Astrocyte of the cerebellum (primary cell): ENCODE measurements at regions not wholly inside any gene's neighbourhood (a gene's known extent, or its start where the extent isn't known, plus 50 kb on each side); places are given as distances from the start of the nearest gene placed in this dataset.

Experiments used
- DNase-seq: peaks from one replicate; pipeline ENCODE4 v3.0.0-alpha.2; 2011; ENCODE audit warnings: low read depth
- H3K4me3 ChIP-seq: 2 replicates; pipeline ENCODE4 v1.5.1; 2011; ENCODE audit warnings: mild to moderate bottlenecking, low read depth, low read length, moderate library complexity
- in situ Hi-C: cut with HindIII; loops from 2 replicates; pipeline ENCODE4 v1.10.0; 2017; ENCODE audit warnings: low sequenced_read_pairs
- TF ChIP-seq, protein P1 (sequence below): IDR thresholded peaks from 2 replicates; pipeline ENCODE4 v1.5.1; 2012; ENCODE audit warnings: low read length, low read depth, moderate library complexity, mild to moderate bottlenecking; ENCODE audit errors: missing control alignments

GRCh38 chr2:22829791-22830190, 555.2 kb upstream of the KLHL29 start:
- in situ Hi-C loops = no loop called here
- DNase-seq = no peak
- no peak overlapping the region for H3K4me3 ChIP-seq
- TF ChIP-seq, protein P1, sequence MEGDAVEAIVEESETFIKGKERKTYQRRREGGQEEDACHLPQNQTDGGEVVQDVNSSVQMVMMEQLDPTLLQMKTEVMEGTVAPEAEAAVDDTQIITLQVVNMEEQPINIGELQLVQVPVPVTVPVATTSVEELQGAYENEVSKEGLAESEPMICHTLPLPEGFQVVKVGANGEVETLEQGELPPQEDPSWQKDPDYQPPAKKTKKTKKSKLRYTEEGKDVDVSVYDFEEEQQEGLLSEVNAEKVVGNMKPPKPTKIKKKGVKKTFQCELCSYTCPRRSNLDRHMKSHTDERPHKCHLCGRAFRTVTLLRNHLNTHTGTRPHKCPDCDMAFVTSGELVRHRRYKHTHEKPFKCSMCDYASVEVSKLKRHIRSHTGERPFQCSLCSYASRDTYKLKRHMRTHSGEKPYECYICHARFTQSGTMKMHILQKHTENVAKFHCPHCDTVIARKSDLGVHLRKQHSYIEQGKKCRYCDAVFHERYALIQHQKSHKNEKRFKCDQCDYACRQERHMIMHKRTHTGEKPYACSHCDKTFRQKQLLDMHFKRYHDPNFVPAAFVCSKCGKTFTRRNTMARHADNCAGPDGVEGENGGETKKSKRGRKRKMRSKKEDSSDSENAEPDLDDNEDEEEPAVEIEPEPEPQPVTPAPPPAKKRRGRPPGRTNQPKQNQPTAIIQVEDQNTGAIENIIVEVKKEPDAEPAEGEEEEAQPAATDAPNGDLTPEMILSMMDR = no peak

DNA sequence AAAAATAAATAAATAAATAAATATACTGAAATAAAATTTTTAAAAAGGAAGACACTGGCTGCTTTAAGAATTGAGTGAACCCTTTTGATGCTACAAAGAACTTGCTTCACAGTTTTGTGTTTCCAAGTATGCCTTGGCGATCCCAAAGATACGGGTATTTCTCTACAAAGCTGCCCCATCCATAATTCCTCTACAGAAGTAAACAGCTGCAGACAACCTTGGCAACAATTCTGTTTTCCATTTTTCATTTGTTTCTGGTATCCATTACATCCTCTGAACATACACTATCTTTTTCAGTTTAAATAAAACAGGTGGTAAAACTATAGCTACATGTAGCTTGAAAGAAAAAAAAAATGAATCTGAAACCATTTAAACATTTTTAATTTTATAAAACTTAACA, 552.8 kb upstream of the KLHL29 start:
- no peak for DNase-seq
- H3K4me3 ChIP-seq = no peak overlapping the region
- in situ Hi-C loops = no loop called here
- TF ChIP-seq, protein P1 = no peak

DNA sequence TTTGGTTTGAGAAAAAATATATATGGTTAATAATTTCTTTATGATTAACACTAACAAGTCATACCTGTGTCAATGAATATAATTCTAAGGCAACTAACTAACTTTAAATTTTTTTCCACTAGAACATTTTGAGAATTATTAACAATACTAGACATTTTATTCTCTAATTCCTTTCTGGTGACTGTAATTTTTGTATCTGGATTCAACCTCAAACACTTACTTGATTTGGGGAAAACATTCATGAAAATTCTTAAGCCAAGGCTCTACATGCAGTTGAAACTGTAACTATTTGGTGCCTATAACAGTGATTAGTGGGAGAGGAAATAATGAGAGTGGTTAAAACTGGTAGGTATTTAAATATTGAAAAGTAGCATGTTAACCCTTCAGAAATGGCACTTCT, 546.5 kb upstream of the KLHL29 start:
- no peak for DNase-seq
- in situ Hi-C loops = no loop called here
- no peak overlapping the region for H3K4me3 ChIP-seq
- TF ChIP-seq, protein P1 = no peak

- in situ Hi-C loops = no loop called here
- TF ChIP-seq, protein P1 = no peak
Measured at GRCh38 chr2:22842205-22842869, 542.6 kb upstream of the KLHL29 start.

DNA sequence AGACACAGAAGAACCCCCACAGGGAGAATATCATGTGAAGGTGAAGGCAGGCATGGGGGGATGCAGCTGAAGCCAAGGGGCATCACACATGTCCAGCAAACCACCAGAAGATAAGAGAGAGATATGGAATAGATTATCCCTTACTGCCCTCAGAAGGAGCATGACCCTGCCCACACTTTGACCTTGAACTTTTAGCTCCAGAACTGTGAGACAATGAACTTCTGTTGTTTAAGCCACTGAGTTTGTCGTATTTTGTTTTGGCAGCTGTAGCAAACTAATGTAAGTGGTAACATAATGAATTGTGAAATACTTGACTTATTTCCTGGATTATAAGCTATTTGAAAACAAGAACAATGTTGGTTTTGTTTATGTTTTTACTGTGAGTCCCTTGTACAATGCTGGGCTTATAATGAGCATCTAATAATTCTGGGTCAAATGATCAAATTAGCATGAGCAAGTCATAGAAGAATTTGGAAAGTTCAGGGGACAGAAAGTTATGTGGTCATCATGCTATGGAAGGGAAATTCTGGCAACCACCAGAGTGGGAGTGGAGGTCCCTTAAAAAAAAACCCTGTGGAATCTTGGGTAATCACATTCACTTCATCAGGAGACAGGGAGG, 541.0 kb upstream of the KLHL29 start:
- no peak for DNase-seq
- in situ Hi-C loops = no loop called here
- H3K4me3 ChIP-seq = no peak overlapping the region
- TF ChIP-seq, protein P1 = no peak

More at GRCh38 chr2:22842205-22842869, 542.6 kb upstream of the KLHL29 start:
- no peak for DNase-seq
- H3K4me3 ChIP-seq = no peak overlapping the region

DNA sequence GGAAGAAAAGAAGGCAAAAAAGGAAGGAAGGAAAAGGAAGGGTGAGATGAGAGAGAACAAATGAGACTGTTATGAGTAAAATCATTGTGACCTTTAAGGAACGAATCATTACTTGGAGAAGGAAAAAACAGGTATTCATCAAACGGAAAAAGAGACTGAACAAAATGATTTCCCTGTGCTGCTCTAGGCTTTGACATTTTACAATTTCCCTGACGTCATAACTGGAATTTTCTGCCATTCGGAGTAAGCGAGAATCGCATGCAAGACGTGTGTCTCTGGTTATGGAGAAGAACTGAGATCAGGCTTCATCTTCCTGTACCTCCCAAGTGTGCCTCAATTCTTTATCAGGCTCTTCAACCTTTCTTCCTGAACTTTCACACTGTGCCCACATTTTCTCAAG, 534.7 kb upstream of the KLHL29 start:
- in situ Hi-C loops = no loop called here

More for the DNA sequence above, 534.7 kb upstream of the KLHL29 start:
- TF ChIP-seq, protein P1 = no peak
- DNase-seq = no peak
- H3K4me3 ChIP-seq = no peak overlapping the region
